GM18870 (cell line): ENCODE measurements at regions not wholly inside any gene's neighbourhood (a gene's known extent, or its start where the extent isn't known, plus 50 kb on each side); places are given as distances from the start of the nearest gene placed in this dataset.
"Not testable (repeated sequence)": the region's sequence is repeated elsewhere in the genome, so short reads cannot be mapped to it uniquely, and the experiment has no call there.

Experiments
- ATAC-seq: cut with Tn5 transposase; IDR thresholded peaks from one replicate; pipeline ENCODE4 v1.9.1; 2021; ENCODE audit warnings: moderate library complexity; ENCODE audit not compliant: unreplicated experiment

DNA sequence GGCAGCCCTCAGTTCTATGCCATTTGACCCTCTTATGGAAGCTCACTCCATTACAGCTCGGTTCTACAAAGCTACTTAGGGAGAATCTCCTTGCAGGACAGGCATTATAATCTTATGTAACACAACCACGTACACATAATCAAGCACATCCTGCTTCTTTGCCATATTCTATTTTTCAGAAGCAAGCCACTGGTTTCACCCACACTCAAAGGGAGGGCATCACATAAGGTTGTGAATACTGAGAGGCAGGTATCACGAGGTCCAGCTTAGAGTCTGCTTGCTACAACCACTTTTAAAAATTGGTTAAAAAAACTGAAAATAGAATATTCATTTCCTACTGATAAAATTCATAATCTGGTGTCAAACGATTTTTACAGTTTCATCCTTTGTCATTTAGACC is 589.2 kb downstream of the SLC16A7 start:
- ATAC-seq, result no peak

DNA sequence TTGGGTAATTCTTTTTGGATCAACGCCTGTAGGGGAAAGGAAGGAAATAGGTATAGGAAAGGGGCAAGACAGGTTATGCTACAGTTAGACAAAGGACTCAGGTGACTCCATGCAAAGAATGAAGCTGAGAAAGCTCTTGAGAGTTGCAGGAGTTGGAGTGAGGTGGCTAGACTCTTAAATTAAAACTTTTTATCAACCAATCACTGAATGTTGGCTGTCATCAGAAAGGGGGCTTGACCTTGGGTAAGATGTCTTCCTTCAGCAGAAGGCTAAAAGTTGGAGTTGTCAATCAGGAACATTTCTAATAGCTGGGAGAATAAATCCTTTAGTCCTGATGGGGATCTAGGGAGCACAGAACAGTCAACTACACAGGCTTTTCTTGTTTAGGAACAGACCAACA is 595.4 kb downstream of the SLC16A7 start:
- ATAC-seq, result no peak

DNA sequence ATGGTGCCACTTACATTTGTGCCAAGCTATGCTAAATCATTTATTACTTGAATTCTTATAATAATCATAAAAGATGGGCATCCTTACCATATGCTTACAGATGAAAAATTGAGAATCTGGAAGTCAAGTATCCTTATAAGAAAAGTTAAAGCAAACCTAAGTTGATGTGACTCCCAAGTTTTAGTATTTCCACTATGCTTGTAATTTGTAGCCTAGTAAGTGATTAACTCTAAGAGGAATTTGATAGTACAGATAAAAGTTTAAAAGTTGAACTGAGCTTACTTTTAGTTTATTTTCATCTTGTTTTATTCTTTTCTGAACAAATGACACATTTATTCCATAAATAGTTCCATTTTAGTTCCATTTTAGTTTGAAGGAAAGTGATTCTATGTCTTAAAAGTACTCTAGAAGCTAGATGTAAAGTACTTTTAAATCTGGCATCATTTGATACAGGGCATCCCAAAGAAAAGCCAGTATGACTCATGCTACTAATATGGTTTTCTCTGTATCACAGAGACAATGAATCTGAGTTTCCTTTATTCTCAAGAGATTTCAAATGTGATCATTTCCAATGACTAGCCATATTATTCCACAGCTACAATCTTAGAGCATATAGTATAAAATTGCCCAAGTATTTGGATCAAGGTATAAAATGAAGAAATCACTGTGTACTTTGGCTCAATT is 596.0 kb downstream of the SLC16A7 start:
- ATAC-seq, result no peak

DNA sequence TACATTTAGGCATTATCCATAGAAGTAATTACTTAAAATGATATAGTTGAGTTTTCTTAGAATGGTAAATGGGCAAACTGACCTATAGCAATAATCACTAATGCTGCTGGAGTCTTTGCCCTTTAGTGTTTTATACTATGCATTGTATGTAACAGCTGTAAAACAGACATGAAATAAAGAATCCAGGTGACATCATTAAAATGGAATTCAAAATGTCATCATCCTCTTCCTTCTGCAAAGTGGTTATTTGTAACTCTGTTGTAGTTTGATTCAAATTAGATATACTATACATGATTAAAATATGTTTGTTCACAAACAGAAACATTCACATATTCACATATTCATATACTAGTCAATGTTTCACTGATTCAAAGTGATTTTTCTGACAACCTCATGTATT is 598.8 kb downstream of the SLC16A7 start:
- no peak for ATAC-seq

DNA sequence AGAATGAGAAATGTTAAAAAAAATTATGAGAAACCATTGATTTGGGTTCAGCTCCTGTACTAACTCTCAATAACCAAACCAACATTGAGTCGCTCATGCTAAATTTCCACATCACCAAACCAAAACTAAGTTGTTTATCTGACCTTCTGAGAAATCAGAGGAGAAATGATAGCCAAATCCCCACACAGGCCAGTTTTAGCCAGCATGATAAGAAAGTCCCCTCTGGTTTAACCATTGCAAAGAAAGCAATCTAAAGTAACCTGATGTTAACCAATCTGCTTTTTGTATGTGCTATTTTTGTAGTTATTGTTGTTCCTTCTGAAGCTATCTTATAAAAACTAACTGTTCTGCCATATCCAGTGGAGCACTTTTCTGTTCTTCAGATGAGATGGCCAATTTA is 599.7 kb downstream of the SLC16A7 start:
- ATAC-seq, result no peak

DNA sequence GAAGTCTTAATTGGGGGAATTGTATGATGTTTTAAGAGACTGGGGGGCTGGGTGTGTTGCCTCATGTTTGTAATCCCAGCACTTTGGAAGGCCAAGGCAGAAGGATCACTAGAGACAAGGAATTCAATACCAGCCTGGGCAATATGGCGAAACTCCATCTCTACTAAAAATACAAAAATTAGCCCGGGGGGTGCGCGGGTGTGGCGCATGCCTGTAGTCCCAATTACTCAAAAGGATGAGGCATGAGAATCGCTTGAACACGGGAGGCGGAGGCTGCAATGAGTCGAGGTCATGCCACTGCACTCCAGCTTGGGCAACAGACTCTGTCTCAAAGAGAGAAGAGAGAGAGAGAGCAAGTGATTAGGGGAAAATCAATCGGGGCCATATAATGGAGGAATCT is 600.5 kb downstream of the SLC16A7 start:
- no peak for ATAC-seq

DNA sequence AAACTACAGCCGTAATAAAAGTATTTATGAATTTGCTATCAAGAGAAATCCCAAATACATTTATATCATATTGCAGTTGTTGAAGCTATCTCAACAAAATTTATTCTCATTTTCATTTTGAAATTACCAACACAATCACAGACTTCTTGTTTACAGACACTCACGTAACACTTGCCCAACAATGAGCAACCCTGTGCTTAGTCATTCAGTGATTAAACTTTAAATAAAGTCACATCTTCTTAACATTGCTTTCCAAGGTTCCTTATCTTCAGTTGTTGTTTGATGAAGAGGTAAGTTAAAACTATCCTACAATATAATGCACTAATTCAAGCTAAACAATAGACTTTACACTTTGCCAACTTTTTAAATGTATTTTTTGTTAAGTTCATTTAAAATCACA is 601.8 kb downstream of the SLC16A7 start:
- no peak for ATAC-seq

DNA sequence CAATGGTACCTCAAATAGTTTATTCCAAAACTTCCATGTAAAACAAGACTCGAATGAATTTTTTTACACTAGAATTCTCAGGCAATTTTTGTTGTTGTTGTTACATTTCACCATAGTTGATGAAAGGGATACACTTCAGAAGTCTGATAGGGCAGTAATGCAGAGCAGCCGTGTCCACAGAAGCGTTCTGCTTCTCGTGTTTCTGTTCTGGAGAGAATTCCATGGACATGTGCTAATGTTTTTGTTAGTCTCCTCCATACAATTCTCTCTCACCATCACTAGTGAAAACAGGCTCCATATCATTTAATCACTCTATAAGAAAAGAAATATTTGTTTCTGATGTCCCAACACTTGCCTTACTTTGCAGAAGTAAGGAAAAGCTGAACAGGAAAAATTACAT is 606.1 kb downstream of the SLC16A7 start:
- ATAC-seq, result no peak

DNA sequence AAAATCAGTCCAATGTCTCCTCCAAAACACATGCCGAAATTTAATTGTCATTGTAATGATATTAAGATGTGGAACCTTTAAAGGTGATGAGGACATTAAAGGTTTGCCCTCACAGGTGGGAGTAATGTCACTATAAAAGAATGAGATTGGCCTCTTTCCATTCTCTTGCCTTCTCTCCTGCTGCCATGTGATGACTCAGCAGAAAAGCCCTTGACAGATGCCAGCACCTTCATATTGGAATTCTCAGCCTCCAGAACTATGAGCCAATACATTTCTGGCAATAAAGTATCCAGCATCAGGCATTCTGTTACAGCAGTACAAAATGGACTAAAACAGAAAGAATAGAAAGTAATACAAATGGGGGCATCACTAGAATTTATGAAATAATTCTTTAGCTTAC is 609.7 kb downstream of the SLC16A7 start:
- no peak for ATAC-seq

DNA sequence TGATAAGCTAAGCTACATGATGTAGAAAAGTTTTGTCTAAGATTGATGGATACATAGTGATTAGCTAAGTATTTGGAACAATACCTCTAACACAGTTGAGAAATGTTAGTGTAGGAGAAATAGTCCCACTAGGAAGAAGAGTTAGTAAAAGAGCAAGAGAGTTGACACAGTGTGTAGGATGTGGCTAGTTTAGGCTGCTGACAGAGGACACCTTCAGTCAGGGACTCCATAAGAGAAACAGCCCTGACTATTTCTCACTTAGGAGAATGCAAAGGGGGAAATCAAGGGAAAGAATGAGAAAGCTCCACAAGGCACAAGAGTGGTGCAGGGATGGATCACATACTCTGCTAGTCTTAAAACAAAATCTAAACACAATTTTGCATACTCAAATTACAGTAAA is 613.7 kb downstream of the SLC16A7 start:
- no peak for ATAC-seq

DNA sequence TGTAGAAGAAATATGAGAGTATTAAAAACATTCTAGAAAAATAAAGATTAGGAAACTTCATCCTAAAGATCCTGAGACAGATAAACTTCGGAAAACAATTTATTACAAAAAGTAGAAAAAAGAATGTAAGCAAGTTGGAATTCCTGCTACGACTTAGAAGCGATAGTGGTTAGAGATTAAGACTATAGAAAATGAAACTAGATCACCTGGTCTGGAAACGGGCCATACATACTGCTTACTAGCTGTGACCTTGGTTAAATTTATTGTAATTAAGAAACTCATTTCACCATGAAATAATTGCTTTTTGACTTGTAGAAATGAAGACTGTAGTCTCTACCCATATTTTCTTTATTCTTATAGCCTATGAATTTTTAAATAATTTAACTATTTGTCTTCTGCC is 614.1 kb downstream of the SLC16A7 start:
- no peak for ATAC-seq

DNA sequence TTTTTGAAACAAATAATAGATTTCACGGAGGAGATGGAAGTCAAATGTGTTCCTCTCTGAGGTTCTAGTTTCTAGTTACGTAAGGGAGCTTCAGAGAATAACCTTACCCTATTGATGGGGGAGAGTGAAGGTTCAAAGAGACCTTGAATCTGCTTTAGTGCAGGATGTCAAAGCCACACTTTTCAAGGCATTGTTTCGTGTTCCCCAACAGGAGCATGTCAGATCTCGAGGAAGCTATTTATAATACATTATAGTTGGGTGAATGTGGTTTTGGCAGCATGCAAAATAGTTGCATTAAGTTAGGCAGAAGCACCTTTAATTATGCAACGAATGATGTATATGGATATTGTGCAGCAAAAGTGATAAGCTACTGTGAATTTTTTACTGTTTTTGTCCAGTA is 614.9 kb downstream of the SLC16A7 start:
- no peak for ATAC-seq

DNA sequence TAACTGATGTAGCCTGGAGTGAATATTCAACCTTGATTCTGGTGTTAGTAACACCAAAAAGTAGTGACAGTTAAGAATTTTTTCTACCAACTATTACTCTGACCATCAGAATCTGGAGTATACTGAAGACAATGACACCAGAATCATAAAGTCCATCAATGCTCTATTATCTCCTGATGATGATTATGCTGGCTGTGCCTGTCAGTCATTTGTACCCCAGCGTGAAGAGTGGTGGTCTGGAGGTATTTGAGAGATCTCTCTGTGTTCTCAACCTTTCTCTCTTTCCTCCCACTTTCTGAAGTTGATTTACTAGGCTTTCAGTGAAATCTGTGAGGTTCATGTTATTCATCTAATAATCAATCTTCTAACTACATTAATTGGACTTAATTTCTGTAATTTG is 615.4 kb downstream of the SLC16A7 start:
- ATAC-seq, result no peak

DNA sequence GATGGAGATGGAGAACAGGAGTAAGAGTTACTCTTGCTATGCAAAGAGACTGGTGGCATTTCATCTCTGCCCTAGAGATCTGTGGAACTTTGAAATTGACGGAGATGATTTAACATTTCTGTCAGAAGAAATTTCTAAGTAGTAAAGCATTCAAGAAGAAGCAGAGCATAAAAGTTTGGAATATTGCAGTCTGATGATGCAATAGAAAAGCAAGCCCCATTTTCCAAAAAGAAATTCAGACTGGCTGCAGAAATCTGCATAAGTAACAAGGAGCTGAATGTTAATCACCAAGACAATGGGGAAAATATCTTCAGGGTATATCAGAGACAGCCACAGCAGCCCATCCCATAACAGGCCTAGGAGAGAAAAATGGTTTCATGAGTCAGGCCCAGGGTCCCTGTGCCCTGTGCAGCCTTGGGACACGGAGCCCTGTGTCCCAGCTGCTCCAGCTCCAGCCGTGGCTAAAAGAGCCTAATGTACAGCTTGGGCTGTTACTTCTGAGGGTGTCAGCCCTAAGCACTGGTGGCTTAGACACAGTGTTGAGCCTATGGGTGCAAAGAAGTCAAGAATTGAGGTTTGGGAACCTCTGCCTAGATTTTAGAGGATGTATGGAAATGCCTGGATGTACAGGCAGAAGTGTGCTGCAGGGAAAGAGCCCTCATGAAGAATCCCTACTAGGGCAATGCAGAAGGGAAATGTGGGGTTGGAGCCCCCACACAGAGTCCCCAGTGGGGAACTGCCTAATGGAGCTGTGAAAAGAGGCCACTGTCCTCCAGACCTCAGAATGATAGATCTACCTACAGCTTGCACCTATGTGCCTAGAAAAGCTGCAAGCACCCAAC is 616.6 kb downstream of the SLC16A7 start:
- no peak for ATAC-seq

DNA sequence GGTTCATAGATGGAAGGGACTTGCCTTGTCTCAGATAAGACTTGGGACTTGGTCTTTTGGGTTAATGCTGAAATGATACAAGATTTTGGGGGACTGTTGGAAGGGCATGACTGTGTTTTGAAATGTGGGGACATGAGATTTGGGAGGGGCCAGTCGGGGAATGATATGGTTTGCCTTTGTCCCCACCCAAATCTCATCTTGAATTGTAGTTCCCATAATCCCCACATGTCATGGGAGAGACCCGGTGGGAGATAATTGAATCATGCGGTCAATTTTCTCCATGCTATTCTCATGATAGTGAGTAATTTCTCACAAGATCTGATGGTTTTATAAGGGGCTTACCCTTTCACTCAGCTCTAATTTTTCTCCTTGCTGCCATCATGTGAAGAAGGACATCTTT is 617.4 kb downstream of the SLC16A7 start:
- ATAC-seq, result not testable (repeated sequence)

DNA sequence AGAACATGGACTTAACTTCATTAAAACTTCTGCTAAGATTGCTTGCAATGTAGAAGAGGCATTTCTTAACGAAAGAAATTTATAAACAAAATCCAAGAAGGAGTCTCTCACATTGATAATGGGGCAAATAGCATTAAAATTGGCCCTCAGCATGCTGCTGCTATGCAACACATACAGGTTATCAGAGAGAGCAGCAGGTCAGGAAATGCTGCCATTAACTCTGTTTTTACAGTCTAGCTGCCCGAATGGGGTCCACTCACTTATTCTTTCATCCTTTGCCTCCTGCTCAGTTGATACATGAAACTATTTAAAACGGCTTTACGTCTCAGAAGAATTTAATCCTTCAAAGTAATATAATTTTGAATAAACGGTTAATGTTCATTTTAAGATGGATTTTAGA is 620.4 kb downstream of the SLC16A7 start:
- ATAC-seq, result no peak

DNA sequence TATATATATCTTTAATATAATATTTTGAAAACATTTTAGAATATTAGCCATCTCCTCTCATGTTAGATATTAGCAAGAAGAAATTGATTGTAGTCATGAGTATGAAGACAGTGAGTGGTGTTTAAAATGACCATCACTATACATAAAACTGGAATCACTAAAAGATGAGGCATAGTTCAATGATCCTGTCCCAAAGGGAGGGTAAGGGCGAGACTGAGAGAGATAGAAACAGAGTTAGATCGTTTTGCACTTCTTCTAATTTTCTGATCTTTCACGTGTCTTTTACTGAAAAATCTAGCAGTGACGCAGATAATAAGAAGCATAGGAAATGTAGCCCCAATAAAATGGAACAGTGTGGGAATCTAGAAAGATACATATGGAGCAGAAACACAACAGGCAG is 627.4 kb downstream of the SLC16A7 start:
- ATAC-seq, result no peak

DNA sequence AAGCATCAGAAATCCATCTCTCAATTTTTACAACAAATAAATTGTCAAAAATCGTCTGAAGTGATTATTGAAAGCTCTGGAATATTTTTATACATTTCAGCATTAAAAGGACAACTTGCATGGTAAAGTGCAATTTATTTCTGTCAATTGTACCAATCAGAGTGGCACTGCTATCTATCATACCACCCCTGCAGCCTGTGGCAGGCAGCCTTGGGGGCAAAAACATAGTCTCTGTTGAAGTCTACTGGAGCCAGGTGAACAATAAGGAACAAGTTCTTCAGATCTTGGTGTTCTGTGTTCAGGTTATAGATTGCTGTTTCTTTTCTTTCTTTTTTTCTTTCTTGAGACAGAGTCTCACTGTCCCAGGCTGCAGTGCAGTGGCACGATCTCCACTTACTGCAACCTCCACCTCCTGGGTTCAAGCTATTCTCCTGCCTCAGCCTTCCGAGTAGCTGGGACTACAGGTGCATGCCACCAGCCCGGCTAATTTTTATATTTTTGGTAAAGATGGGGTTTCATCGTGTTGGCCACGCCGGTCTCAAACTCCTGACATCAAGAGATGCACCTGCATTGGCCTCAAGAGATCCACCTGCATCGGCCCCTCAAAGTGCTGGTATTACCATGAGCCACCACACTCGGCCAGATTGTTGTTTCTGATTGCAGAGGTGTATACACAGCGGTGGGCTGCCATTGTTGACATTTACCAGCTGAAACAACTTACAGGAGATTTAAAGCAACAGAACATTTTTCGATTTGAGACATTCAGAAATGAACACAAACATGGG is 629.6 kb downstream of the SLC16A7 start:
- no peak for ATAC-seq

DNA sequence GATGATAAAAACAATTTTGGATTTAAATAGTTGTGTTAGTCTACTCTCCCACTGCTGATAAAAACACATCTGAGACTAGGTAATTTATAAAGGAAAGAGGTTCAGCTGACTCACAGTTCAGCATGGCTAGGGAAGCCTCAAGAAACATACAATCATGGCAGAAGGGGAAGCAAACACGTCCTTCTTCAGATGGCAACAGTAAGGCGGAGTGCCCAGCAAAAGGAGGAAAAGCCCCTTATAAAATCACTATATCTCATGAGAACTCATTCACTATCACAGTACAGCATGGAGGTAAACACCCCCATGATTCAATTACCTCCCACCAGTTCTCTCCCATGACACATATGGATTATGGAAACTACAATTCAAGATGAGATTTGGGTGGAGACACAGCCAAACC is 632.1 kb downstream of the SLC16A7 start:
- no peak for ATAC-seq

DNA sequence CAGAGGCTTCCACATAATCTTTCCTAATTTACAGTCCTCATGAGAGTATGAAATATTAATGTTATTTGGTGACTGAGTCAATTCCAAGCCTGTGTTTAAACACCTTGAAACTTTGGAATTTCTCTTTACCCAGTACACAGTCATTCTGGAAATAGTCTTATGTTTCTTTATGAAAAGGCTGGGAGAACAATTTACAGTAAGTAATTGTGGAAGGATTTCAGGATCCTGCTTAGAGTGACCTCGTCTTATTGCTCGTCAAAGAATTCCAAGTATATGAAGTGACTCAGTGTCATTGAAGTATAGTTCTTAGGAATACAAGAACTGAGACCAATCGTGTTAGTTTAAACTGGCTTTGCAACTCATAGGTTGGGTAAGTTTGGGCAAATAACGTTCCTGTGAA is 634.2 kb downstream of the SLC16A7 start:
- ATAC-seq, result no peak

DNA sequence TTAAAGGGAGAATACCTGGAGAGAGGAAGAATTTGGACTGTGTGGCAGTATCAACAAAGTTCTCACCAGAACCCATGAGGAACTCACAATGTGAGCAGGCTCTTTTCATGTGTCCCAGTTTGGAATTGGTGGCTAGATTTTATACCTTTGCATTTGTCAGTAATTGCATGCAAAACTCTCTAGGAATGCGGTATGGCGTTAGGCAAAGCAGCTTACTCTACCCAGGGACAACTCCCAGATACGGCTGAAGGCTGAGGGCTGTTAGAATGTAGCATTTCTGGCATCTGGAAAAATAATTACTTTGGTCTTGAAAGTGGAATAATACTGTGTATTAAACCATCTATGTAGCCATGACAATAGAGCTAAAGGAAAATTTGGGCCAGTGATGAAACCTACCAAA is 635.5 kb downstream of the SLC16A7 start:
- ATAC-seq, result no peak
